ENCODE measurements at regions not wholly inside any gene's neighbourhood (a gene's known extent, or its start where the extent isn't known, plus 50 kb on each side); places are given as distances from the start of the nearest gene placed in this dataset.

- Mint-ChIP-seq H3K4me3 (no peak overlapping the region), H3K9me3 (no peaks in the 10 kb centered on the region), H3K27me3 (ENCODE audit: low read depth) (peaks cover 12% of the 10 kb centered on the region), H3K36me3 (ENCODE audit: low read depth) (peaks cover 6% of the 10 kb centered on the region), H3K4me1 (ENCODE audit: low read depth) (peaks cover 56% of the 10 kb centered on the region), H3K27ac (no peak overlapping the region)
- DNase-seq (ENCODE audit: low spot score) = no peak
Measured at GRCh38 chr11:35084817-35085440, 54.0 kb upstream of the CD44 start.

GRCh38 chr11:35085531-35086165, 53.3 kb upstream of the CD44 start:
- Mint-ChIP-seq H3K27ac (peak overlapping the region; percentile 5), H3K27me3 (ENCODE audit: low read depth) (peaks cover 9% of the 10 kb centered on the region), H3K36me3 (ENCODE audit: low read depth) (peaks cover 4% of the 10 kb centered on the region), H3K4me1 (ENCODE audit: low read depth) (peaks cover 54% of the 10 kb centered on the region), H3K4me3 (no peak overlapping the region), H3K9me3 (no peaks in the 10 kb centered on the region)
- DNase-seq (ENCODE audit: low spot score) = no peak

GRCh38 chr11:35087648-35088047, 51.3 kb upstream of the CD44 start:
- DNase-seq (ENCODE audit: low spot score) = peak; percentile 27
- H3K27me3 Mint-ChIP-seq (ENCODE audit: low read depth) = peaks cover 6% of the 10 kb centered on the region
- no peaks in the 10 kb centered on the region for H3K9me3 Mint-ChIP-seq
- H3K4me1 Mint-ChIP-seq (ENCODE audit: low read depth) = peaks cover 44% of the 10 kb centered on the region
- H3K27ac Mint-ChIP-seq = no peak overlapping the region
- no peaks in the 10 kb centered on the region for H3K36me3 Mint-ChIP-seq (ENCODE audit: low read depth)
- H3K4me3 Mint-ChIP-seq = no peak overlapping the region

GRCh38 chr11:35088226-35088625, 50.7 kb upstream of the CD44 start:
- H3K27me3 Mint-ChIP-seq (ENCODE audit: low read depth) = peaks cover 12% of the 10 kb centered on the region
- no peak overlapping the region for H3K27ac Mint-ChIP-seq
- no peak overlapping the region for H3K4me3 Mint-ChIP-seq
- H3K9me3 Mint-ChIP-seq = peaks cover 1% of the 10 kb centered on the region
- DNase-seq (ENCODE audit: low spot score) = no peak
- no peaks in the 10 kb centered on the region for H3K36me3 Mint-ChIP-seq (ENCODE audit: low read depth)
- peaks cover 41% of the 10 kb centered on the region for H3K4me1 Mint-ChIP-seq (ENCODE audit: low read depth)

- Mint-ChIP-seq H3K27ac (no peak overlapping the region), H3K27me3 (ENCODE audit: low read depth) (peaks cover 16% of the 10 kb centered on the region), H3K4me3 (no peak overlapping the region), H3K9me3 (peaks cover 4% of the 10 kb centered on the region), H3K36me3 (ENCODE audit: low read depth) (no peaks in the 10 kb centered on the region), H3K4me1 (ENCODE audit: low read depth) (peaks cover 36% of the 10 kb centered on the region)
- no peak for DNase-seq (ENCODE audit: low spot score)
Measured at GRCh38 chr11:35088676-35089075, 50.3 kb upstream of the CD44 start.
